Mesendoderm (in vitro differentiated cells): ENCODE measurements at regions not wholly inside any gene's neighbourhood (a gene's known extent, or its start where the extent isn't known, plus 50 kb on each side); places are given as distances from the start of the nearest gene placed in this dataset.

Experiments used
- DNase-seq: peaks from one replicate; pipeline ENCODE4 v3.0.0; 2013
- H2AK5ac ChIP-seq: 2 replicates; pipeline ENCODE4 v1.6.1; 2013; ENCODE audit warnings: low read length, inconsistent platforms
- H2BK120ac ChIP-seq: 2 replicates; pipeline ENCODE4 v1.6.1; 2013; ENCODE audit warnings: low read depth, mild to moderate bottlenecking, low read length, moderate library complexity, mixed read lengths
- H2BK15ac ChIP-seq: replicated peaks from 2 replicates; pipeline ENCODE4 v1.6.1; 2013; ENCODE audit warnings: low read depth, mild to moderate bottlenecking, moderate library complexity
- H2BK5ac ChIP-seq: 2 replicates; pipeline ENCODE4 v1.6.1; 2013; ENCODE audit warnings: low read length, inconsistent platforms
- H3K18ac ChIP-seq: 2 replicates; pipeline ENCODE4 v1.6.1; 2013; ENCODE audit warnings: mild to moderate bottlenecking, low read length, mixed read lengths
- H3K23ac ChIP-seq: one replicate; pipeline ENCODE4 v1.6.1; 2013; ENCODE audit warnings: low read length
- H3K27ac ChIP-seq: 2 replicates; pipeline ENCODE4 v1.5.1; 2013; ENCODE audit warnings: low read depth, mild to moderate bottlenecking, inconsistent platforms, low read length, moderate library complexity
- H3K27me3 ChIP-seq: 2 replicates; pipeline ENCODE4 v1.6.1; 2013; ENCODE audit warnings: low read length, control low read depth, mild to moderate bottlenecking, inconsistent platforms; ENCODE audit not compliant: insufficient read depth, poor library complexity
- H3K36me3 ChIP-seq: 2 replicates; pipeline ENCODE4 v1.6.1; 2013; ENCODE audit warnings: low read length, inconsistent platforms; ENCODE audit not compliant: control insufficient read depth, insufficient read depth
- H3K4ac ChIP-seq: one replicate; pipeline ENCODE4 v1.6.1; 2013; ENCODE audit warnings: low read depth, mild to moderate bottlenecking, low read length, moderate library complexity
- H3K4me1 ChIP-seq: 2 replicates; pipeline ENCODE4 v1.6.1; 2013; ENCODE audit warnings: low read depth, low read length, inconsistent platforms; ENCODE audit not compliant: control insufficient read depth
- H3K4me2 ChIP-seq: 2 replicates; pipeline ENCODE4 v1.6.1; 2013; ENCODE audit warnings: low read length
- H3K4me3 ChIP-seq: 2 replicates; pipeline ENCODE4 v1.5.1; 2013; ENCODE audit warnings: mild to moderate bottlenecking, low read length
- H3K56ac ChIP-seq: one replicate; pipeline ENCODE4 v1.6.1; 2013; ENCODE audit warnings: low read length
- H3K79me1 ChIP-seq: 2 replicates; pipeline ENCODE4 v1.6.1; 2013; ENCODE audit warnings: low read length, inconsistent platforms
- H3K79me2 ChIP-seq: 2 replicates; pipeline ENCODE4 v1.6.1; 2013; ENCODE audit warnings: mild to moderate bottlenecking, low read length; ENCODE audit not compliant: control insufficient read depth, insufficient read depth
- H3K9ac ChIP-seq: 2 replicates; pipeline ENCODE4 v1.6.1; 2013; ENCODE audit warnings: low read length, inconsistent platforms
- H4K5ac ChIP-seq: one replicate; pipeline ENCODE4 v1.6.1; 2013; ENCODE audit warnings: low read length
- H4K8ac ChIP-seq: one replicate; pipeline ENCODE4 v1.6.1; 2013; ENCODE audit warnings: low read depth, mild to moderate bottlenecking, control low read depth, low read length, moderate library complexity
- WGBS: extraction: QIAGEN DNeasy Blood & Tissue Kit; methylation state at CpG from one replicate; pipeline ENCODE4 v1.1.7; 2013; ENCODE audit warnings: low lambda C conversion rate, missing lambda C conversion rate; ENCODE audit not compliant: insufficient coverage; ENCODE audit errors: extremely low coverage; 5-methylcytosine and 5-hydroxymethylcytosine counted together

GRCh38 chr11:39247570-39248137 lies 2211.8 kb downstream of the LRRC4C start:
- H3K27me3 ChIP-seq, result no peaks in the 10 kb centered on the region
- no peak overlapping the region for H3K9ac ChIP-seq
- no peak overlapping the region for H2BK15ac ChIP-seq
- H3K18ac ChIP-seq, result no peak overlapping the region
- no peak for DNase-seq
- no CpG with 5 or more reads among the region's 1 CpG for WGBS
- no peak overlapping the region for H2BK5ac ChIP-seq
- no peaks in the 10 kb centered on the region for H3K36me3 ChIP-seq
- H3K79me1 ChIP-seq, result no peaks in the 10 kb centered on the region
- H2AK5ac ChIP-seq, result no peak overlapping the region
- H4K8ac ChIP-seq, result no peak overlapping the region
- H3K4me2 ChIP-seq, result no peak overlapping the region
- H3K56ac ChIP-seq, result no peak overlapping the region
- H3K23ac ChIP-seq, result no peak overlapping the region
- H4K5ac ChIP-seq, result no peak overlapping the region
- no peak overlapping the region for H3K4ac ChIP-seq
- H3K79me2 ChIP-seq, result no peaks in the 10 kb centered on the region
- no peak overlapping the region for H3K27ac ChIP-seq
- no peak overlapping the region for H2BK120ac ChIP-seq
- H3K4me3 ChIP-seq, result no peak overlapping the region
- no peaks in the 10 kb centered on the region for H3K4me1 ChIP-seq

DNA sequence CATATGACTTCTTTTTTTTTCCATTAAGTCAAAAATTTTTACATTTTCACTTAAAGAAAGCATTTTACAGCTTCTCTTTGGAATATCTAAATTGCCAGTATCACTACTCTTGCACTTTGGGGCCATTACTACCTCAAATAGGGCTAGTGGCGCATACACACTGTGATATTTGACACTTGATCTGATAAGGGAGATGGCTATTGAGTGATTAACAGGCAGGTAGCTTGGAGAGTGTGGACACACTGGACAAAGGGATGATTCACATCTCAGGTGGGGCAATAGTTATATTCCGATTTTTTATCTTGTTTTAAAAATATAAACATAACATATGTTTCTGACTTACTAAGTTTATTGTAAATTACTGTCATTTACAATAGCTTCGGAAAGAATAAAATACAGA lies 2219.9 kb downstream of the LRRC4C start:
- H3K79me2 ChIP-seq, result no peaks in the 10 kb centered on the region
- no peaks in the 10 kb centered on the region for H3K27me3 ChIP-seq
- no peak overlapping the region for H3K56ac ChIP-seq
- no CpG with 5 or more reads among the region's 3 CpGs for WGBS
- peak; percentile 1 for DNase-seq
- H3K9ac ChIP-seq, result no peak overlapping the region
- H2BK15ac ChIP-seq, result no peak overlapping the region
- no peak overlapping the region for H3K23ac ChIP-seq
- no peak overlapping the region for H3K4me3 ChIP-seq
- no peak overlapping the region for H2BK5ac ChIP-seq
- H4K5ac ChIP-seq, result no peak overlapping the region
- H2BK120ac ChIP-seq, result no peak overlapping the region
- H3K79me1 ChIP-seq, result no peaks in the 10 kb centered on the region
- H3K36me3 ChIP-seq, result no peaks in the 10 kb centered on the region
- H2AK5ac ChIP-seq, result no peak overlapping the region
- no peaks in the 10 kb centered on the region for H3K4me1 ChIP-seq
- H3K4me2 ChIP-seq, result no peak overlapping the region
- H3K4ac ChIP-seq, result no peak overlapping the region
- no peak overlapping the region for H4K8ac ChIP-seq
- H3K18ac ChIP-seq, result no peak overlapping the region
- H3K27ac ChIP-seq, result no peak overlapping the region

DNA sequence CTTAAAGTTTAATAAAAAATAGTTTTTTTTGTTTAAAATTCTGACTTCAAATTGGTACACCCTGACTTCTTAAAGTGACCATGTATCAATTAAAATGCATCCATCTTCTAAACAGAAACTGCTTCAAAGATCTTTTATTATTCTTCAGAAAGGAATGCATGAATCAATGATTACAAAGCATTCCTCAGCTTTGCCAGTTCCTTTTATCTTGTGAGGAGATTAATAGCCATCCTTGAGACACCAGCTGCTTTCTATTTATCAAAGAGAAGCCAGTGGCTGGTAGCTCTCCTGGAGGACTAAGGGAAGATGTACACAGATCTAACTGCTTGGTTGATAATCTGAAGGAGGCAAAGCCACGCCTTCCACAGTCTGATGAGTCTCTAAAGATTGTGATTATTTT lies 2222.5 kb downstream of the LRRC4C start:
- Histone ChIP-seq H2AK5ac (no peak overlapping the region), H3K4me3 (no peak overlapping the region), H3K79me1 (no peaks in the 10 kb centered on the region), H3K27ac (no peak overlapping the region), H3K18ac (no peak overlapping the region), H2BK120ac (no peak overlapping the region), H3K4me2 (no peak overlapping the region), H3K9ac (no peak overlapping the region), H3K36me3 (no peaks in the 10 kb centered on the region), H3K4ac (no peak overlapping the region), H2BK5ac (no peak overlapping the region), H4K8ac (no peak overlapping the region), H3K27me3 (no peaks in the 10 kb centered on the region), H3K4me1 (no peaks in the 10 kb centered on the region), H3K56ac (no peak overlapping the region), H3K23ac (no peak overlapping the region), H4K5ac (no peak overlapping the region), H3K79me2 (no peaks in the 10 kb centered on the region), H2BK15ac (no peak overlapping the region)
- no peak for DNase-seq
- WGBS, result no CpG with 5 or more reads among the region's 1 CpG

- no peak overlapping the region for H3K27ac ChIP-seq
- no peaks in the 10 kb centered on the region for H3K4me1 ChIP-seq
- no CpG with 5 or more reads among the region's 3 CpGs for WGBS
- H2BK15ac ChIP-seq, result no peak overlapping the region
- no peak overlapping the region for H3K4me2 ChIP-seq
- H3K4me3 ChIP-seq, result no peak overlapping the region
- H3K18ac ChIP-seq, result no peak overlapping the region
- no peak overlapping the region for H2BK5ac ChIP-seq
- H2AK5ac ChIP-seq, result no peak overlapping the region
- no peaks in the 10 kb centered on the region for H3K79me2 ChIP-seq
- H3K27me3 ChIP-seq, result no peaks in the 10 kb centered on the region
- no peaks in the 10 kb centered on the region for H3K36me3 ChIP-seq
- H2BK120ac ChIP-seq, result no peak overlapping the region
- H3K23ac ChIP-seq, result no peak overlapping the region
- H3K56ac ChIP-seq, result no peak overlapping the region
- H3K4ac ChIP-seq, result no peak overlapping the region
- no peak overlapping the region for H4K5ac ChIP-seq
- H3K79me1 ChIP-seq, result no peaks in the 10 kb centered on the region
- H3K9ac ChIP-seq, result no peak overlapping the region
- DNase-seq, result no peak
- no peak overlapping the region for H4K8ac ChIP-seq
These were observed 2237.8 kb downstream of the LRRC4C start for GRCh38 chr11:39221550-39222138.

DNA sequence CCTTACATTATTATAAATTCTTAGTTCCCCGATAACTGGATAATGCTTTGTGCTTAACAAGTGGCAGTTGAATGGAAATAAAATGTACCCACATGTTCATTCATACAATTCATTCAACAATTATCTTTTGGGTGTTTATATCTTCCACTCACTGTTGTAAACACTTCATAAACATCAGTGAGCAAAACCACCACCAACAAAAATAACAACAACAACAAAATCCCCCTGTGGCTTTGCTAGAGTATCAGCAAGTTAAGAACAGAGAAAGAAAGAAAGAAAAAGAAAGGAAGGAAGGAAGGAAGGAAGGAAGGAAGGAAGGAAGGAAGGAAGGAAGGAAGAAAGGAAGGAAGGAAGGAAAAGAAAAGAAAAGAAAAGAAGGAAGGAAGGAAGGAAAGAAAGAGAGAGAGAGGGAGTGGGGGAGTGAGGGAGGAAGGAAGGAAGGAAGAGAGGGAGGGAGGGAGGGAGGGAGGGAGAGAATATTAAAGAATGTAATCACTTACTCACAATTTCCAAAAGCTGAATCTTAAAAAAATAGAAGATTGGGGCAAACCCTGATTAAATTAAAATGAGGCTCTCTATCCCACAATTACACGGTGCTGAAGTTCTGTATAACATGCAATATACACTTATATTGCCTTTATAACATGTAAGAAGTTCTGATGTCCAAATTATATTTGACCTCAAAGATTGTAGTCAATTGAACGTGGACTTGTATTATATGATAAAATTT lies 2238.8 kb downstream of the LRRC4C start:
- DNase-seq, result no peak
- Histone ChIP-seq H3K27ac (no peak overlapping the region), H2AK5ac (no peak overlapping the region), H3K56ac (no peak overlapping the region), H3K18ac (no peak overlapping the region), H3K36me3 (no peaks in the 10 kb centered on the region), H2BK15ac (no peak overlapping the region), H2BK120ac (no peak overlapping the region), H4K8ac (no peak overlapping the region), H3K4me3 (no peak overlapping the region), H3K79me2 (no peaks in the 10 kb centered on the region), H3K9ac (no peak overlapping the region), H3K23ac (no peak overlapping the region), H3K27me3 (no peaks in the 10 kb centered on the region), H4K5ac (no peak overlapping the region), H3K4me2 (no peak overlapping the region), H3K4me1 (no peaks in the 10 kb centered on the region), H3K79me1 (no peaks in the 10 kb centered on the region), H3K4ac (no peak overlapping the region), H2BK5ac (no peak overlapping the region)
- WGBS, result no CpG with 5 or more reads among the region's 3 CpGs
